HUES64 (cell line): ENCODE measurements at regions not wholly inside any gene's neighbourhood (a gene's known extent, or its start where the extent isn't known, plus 50 kb on each side); places are given as distances from the start of the nearest gene placed in this dataset.

Experiments used
- H3K27ac ChIP-seq: 2 replicates; pipeline ENCODE4 v1.7.0; 2013; ENCODE audit warnings: low read depth, low read length, inconsistent platforms
- H3K27me3 ChIP-seq: 2 replicates; pipeline ENCODE4 v1.6.1; 2013; ENCODE audit warnings: mild to moderate bottlenecking, low read length; ENCODE audit not compliant: insufficient read depth
- H3K36me3 ChIP-seq: 2 replicates; pipeline ENCODE4 v1.6.1; 2013; ENCODE audit warnings: mild to moderate bottlenecking, low read length; ENCODE audit not compliant: insufficient read depth
- H3K4me1 ChIP-seq: 2 replicates; pipeline ENCODE4 v1.6.1; 2013; ENCODE audit warnings: mild to moderate bottlenecking, low read length, moderate library complexity; ENCODE audit not compliant: insufficient read depth
- H3K4me3 ChIP-seq: 2 replicates; pipeline ENCODE4 v1.5.1; 2013; ENCODE audit warnings: mild to moderate bottlenecking, low read length, moderate library complexity
- H3K9ac ChIP-seq: 2 replicates; pipeline ENCODE4 v1.6.1; 2013; ENCODE audit warnings: mild to moderate bottlenecking, low read depth, low read length
- H3K9me3 ChIP-seq: 2 replicates; pipeline ENCODE4 v1.6.1; 2013; ENCODE audit warnings: low read depth, low read length; ENCODE audit not compliant: insufficient read depth
- WGBS: fragments of 150-250, 120-280 bp; methylation state at CpG from one replicate; pipeline ENCODE4 v1.1.7; 2013; ENCODE audit warnings: missing lambda C conversion rate; 5-methylcytosine and 5-hydroxymethylcytosine counted together

DNA sequence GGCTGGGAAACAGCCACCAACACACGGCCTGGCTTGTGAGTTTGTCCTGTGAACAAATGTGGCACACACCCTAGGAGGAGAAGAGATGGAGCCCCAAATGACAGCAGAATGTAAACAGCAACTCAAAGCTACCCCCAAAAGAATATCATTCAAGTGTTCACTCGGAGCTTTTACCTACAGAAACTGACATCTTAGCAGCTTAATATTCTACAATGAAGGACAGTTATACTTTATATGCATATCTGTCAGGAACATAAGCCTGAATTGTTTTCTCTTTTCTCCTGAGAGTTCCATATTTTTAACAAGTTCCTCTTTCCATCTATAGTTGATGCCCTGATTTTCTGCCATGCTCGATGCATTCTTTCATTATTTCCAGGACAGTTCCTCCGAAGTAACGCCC is 566.0 kb upstream of the MAP3K7 start:
- no peaks in the 10 kb centered on the region for H3K27me3 ChIP-seq
- H3K4me1 ChIP-seq = peaks cover 21% of the 10 kb centered on the region
- no peaks in the 10 kb centered on the region for H3K9me3 ChIP-seq
- no peaks in the 10 kb centered on the region for H3K36me3 ChIP-seq
- H3K4me3 ChIP-seq = no peak overlapping the region
- no peak overlapping the region for H3K9ac ChIP-seq
- H3K27ac ChIP-seq = no peak overlapping the region
- 97% methylated on average over 5 of the region's 5 CpGs for WGBS

DNA sequence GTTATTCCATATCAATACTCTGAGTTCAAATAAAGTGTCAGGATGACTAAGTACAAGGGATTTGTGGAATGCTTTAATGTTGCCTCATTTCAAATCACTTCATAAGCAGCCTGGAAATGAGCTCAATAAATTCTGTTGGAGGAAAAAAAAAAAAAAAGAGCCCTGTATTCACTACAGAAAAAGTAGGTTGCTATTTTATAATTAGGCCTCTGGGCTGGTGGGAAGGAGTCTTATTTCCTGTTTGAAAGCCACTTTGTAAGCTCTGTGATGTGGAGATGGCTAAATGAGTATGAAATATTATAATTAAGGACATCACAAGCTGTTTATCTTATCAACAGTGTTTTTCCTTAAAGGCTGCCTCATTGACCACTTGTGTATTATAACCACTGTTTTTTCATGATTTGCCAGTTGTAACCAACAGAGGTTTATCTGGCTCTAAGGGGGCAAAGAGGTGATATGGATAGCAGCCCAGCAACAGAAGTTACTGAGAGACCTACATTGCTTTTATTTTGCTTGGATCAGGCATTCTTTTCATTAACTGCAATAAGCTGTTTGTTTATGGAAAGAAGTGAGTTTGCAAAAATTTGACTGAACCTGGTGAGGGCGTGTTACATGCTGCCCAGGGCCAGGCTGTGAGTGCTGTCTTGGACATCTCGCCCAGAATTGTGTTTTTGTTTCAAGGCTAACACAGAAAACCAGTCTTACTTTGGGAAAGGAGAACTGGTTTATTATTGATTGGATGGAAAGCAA is 563.3 kb upstream of the MAP3K7 start:
- Histone ChIP-seq H3K9me3 (no peaks in the 10 kb centered on the region), H3K27me3 (no peaks in the 10 kb centered on the region), H3K4me1 (0 out of 2 replicates have a peak, but pooled peaks cover 3% of the 10 kb centered on the region), H3K36me3 (no peaks in the 10 kb centered on the region), H3K27ac (no peak overlapping the region), H3K9ac (no peak overlapping the region), H3K4me3 (no peak overlapping the region)
- 89% methylated on average over 2 of the region's 2 CpGs for WGBS

DNA sequence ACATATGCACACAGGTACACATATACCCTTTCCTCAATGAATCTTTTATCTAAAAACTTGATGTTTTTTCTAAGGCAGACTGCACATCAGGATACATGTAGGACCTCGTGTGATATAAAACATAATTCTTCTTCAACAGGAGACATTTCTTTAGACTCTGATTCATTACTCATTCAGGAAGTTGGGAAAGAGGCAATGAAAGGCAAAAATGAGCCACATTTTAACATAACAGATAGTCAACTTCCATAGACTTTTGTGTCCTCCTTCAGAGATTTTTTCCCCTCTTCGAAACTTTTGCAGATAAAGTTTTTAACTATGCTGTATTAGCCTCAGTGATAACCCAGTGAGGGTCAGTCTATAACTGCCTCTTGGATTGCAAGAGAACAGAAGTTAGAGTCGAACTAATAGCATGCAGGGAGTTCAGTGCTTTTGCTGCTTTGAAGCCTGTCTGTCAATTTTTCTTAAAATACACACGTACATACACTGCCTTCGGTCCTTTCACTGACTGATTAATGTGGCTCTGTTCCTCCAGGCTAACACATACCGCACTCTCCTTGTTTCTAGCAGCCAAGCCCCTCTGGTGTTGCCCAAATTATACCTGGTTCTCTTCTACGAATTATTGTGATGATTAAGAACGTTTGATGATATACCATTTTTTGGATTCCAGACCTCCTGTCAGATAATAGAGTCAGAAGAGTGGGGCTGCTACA is 562.5 kb upstream of the MAP3K7 start:
- H3K4me1 ChIP-seq = no peaks in the 10 kb centered on the region
- H3K9me3 ChIP-seq = no peaks in the 10 kb centered on the region
- WGBS = 85% methylated on average over 8 of the region's 8 CpGs
- no peak overlapping the region for H3K9ac ChIP-seq
- no peaks in the 10 kb centered on the region for H3K36me3 ChIP-seq
- H3K4me3 ChIP-seq = no peak overlapping the region
- no peak overlapping the region for H3K27ac ChIP-seq
- H3K27me3 ChIP-seq = no peaks in the 10 kb centered on the region

DNA sequence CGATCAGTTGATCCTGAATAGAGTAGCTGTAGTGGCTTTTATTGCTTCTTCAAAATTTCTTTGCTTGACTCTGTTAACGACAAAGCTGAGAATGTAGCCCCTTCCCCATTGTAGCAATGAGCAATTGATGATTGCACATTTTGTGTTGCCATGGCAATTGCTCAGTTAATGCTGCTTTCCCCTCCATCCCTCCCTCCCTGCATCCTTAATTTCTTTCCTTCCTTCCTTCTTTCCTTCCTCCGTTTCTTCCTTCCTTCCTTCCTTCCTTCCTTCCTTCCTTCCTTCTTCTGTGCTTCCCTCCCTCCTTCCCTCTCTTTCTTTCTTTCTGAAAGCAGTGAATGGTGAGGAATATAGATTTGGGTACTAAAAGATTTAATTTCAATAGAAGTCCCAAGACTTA is 557.3 kb upstream of the MAP3K7 start:
- Histone ChIP-seq H3K4me1 (no peaks in the 10 kb centered on the region), H3K9me3 (no peaks in the 10 kb centered on the region), H3K27ac (no peak overlapping the region), H3K27me3 (no peaks in the 10 kb centered on the region), H3K9ac (no peak overlapping the region), H3K4me3 (no peak overlapping the region), H3K36me3 (no peaks in the 10 kb centered on the region)
- 91% methylated on average over 3 of the region's 3 CpGs for WGBS

DNA sequence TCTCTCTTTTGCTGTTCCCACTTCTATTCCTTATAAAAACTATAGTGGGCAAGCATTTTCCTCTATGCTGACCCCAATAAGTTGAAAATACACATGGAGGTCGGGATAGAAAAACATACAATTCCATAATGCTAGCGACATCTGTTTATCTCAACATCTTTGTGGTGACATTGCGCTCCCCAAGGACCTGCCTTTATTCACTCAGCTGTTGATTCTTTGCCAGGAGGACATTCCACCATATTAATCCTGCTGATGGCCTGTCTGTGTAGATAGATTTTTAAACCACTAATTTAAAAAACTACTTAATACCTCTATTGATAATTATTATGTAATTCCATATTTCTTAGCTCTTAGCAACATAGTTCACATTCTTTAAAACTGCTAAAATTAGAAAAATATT is 555.3 kb upstream of the MAP3K7 start:
- Histone ChIP-seq H3K9ac (no peak overlapping the region), H3K27ac (no peak overlapping the region), H3K9me3 (no peaks in the 10 kb centered on the region), H3K4me3 (no peak overlapping the region), H3K27me3 (no peaks in the 10 kb centered on the region), H3K4me1 (no peaks in the 10 kb centered on the region), H3K36me3 (no peaks in the 10 kb centered on the region)
- WGBS = 91% methylated on average over 3 of the region's 3 CpGs

DNA sequence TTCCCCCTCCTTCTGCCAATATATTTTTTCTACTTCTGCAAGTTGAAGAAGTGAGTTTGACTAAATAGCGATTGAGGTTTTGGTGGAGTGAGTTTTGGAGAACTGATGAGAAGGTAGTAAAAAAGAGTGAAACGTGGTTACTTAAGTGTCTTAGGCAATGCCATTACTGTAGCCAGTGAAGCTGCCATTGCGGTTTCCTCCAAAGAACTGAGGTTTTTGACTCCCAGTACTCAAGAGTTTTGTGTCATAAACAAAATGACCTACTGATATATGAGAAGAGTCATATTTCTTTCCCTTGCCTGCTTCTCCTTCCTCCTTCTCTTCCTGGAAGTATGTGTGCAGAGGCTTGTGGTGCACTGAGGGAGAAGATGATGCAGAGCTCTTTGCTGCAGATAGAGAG is 554.5 kb upstream of the MAP3K7 start:
- Histone ChIP-seq H3K9ac (no peak overlapping the region), H3K27ac (no peak overlapping the region), H3K4me3 (no peak overlapping the region), H3K9me3 (no peaks in the 10 kb centered on the region), H3K27me3 (no peaks in the 10 kb centered on the region), H3K36me3 (no peaks in the 10 kb centered on the region), H3K4me1 (no peaks in the 10 kb centered on the region)
- WGBS = 92% methylated on average over 3 of the region's 3 CpGs

DNA sequence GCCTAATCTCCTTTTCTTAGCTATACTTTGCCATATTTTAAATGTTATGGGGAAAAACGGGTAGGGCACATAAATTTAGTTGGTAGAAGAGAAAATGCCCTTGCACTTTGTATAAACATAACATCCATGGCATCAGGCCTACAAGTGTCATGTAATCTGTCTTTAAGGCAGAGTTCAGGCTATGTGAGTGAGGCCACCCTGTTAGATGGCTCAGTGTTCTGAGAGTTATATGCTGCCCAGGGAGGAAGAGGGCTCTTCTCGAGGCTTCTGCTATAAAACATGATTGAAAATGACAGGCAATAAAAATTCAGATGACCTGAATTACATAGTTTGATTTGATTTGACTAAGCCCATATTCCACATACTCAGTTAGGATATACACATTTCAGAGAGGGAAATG is 553.6 kb upstream of the MAP3K7 start:
- Histone ChIP-seq H3K27ac (no peak overlapping the region), H3K27me3 (no peaks in the 10 kb centered on the region), H3K9me3 (no peaks in the 10 kb centered on the region), H3K36me3 (no peaks in the 10 kb centered on the region), H3K4me3 (no peak overlapping the region), H3K9ac (no peak overlapping the region), H3K4me1 (no peaks in the 10 kb centered on the region)
- WGBS = 90% methylated on average over 1 of the region's 2 CpGs

DNA sequence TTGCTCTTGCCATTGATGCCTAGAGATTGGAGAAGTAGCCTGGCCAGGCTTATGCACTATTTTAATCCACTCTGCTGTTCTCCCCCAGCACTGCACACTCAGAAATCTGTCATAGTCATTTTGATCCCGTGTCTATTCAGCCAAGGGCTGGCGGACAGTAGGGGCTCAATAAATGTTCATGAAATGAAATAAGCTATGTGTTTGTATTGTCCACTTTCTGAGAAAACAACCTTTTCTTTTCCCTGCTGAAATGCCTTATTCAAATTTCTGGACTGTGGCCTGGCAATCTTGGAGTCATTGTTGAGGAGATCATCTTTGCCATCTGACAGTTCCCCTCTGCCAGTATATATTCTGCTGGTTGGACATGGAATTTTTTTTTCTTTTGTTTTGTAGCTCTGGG is 550.4 kb upstream of the MAP3K7 start:
- Histone ChIP-seq H3K27me3 (no peaks in the 10 kb centered on the region), H3K4me1 (no peaks in the 10 kb centered on the region), H3K4me3 (no peak overlapping the region), H3K27ac (no peak overlapping the region), H3K36me3 (no peaks in the 10 kb centered on the region), H3K9me3 (no peaks in the 10 kb centered on the region), H3K9ac (no peak overlapping the region)
- WGBS = 96% methylated on average over 2 of the region's 2 CpGs

DNA sequence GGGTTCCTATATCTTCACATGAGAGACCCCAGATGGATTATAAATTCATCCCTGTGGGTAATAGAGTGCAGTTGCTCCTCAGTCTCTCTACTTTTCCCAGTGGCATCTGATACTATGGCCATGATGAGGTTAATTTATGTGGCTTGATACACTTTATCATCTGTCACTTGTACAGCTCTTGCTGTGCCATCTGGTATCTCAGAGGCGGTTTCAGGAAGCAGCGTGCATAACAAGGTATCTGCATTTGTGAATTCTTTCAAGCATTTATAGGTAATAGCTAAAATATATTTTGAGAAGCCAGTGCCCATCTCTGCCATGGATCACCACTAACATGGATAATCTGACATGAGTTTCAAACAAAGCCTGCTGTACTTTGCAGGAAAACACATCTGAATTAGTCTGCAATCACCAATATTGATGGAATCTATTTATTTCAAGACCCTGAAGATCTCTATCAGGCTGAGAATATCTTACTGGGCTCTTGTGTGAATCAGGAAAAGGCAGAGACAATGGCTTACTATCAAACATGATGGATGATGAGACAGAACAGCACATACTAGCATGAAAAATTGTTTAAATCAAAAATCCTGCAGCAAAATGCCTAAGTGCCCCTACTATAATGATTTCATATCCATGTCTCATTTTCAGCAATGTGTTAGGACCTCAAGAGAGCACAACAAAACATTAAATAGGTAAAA is 548.7 kb upstream of the MAP3K7 start:
- Histone ChIP-seq H3K4me3 (no peak overlapping the region), H3K4me1 (no peaks in the 10 kb centered on the region), H3K27ac (no peak overlapping the region), H3K9ac (no peak overlapping the region), H3K9me3 (no peaks in the 10 kb centered on the region), H3K27me3 (no peaks in the 10 kb centered on the region), H3K36me3 (no peaks in the 10 kb centered on the region)
- 93% methylated on average over 2 of the region's 2 CpGs for WGBS

DNA sequence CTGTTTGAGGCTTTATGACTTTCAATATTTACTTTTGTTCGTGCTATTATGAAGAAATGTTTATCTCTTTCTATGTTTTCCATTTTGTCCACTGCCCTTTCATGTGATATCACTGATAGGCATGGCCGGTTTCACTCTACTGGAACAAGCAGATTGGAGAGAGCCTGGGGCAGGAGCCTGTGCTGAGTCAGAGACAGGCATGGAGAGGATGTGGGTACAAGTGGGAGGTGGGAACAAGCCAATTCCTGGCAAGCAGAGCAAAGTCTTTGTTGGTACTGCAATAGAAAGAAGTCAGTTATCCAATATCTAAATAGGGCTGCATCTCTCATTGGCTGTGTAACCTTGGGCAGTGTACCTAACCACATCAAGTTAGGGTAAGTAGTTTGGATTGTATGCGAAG is 545.6 kb upstream of the MAP3K7 start:
- H3K27me3 ChIP-seq = no peaks in the 10 kb centered on the region

DNA sequence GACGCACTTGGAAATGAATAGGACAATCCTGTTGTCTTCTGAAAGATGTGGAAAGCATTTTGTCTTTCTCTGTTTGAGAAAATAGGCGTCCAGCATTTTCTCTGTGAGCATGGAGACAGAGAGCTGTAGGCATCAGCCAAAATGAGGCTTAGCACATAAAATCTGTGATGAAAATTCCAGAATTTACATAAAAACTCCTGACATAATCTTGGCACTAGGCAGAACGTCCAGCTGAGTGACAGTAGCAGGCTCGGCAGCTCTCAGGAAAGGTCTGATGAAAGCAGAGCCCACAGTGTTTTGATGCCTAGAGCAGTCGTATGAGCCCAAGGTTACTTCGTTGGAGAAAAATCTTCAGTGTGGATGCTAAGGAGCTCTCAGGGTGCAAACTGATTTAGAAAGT is 543.3 kb upstream of the MAP3K7 start:
- no peak overlapping the region for H3K27ac ChIP-seq
- no peaks in the 10 kb centered on the region for H3K27me3 ChIP-seq
- no peak overlapping the region for H3K9ac ChIP-seq
- no peaks in the 10 kb centered on the region for H3K36me3 ChIP-seq
- H3K4me3 ChIP-seq = no peak overlapping the region
- 90% methylated on average over 6 of the region's 6 CpGs for WGBS
- H3K4me1 ChIP-seq = no peaks in the 10 kb centered on the region
- H3K9me3 ChIP-seq = no peaks in the 10 kb centered on the region

More for the DNA sequence above, 545.6 kb upstream of the MAP3K7 start:
- no peaks in the 10 kb centered on the region for H3K9me3 ChIP-seq
- no peak overlapping the region for H3K27ac ChIP-seq
- no peaks in the 10 kb centered on the region for H3K4me1 ChIP-seq
- WGBS = 94% methylated on average over 3 of the region's 3 CpGs
- H3K4me3 ChIP-seq = no peak overlapping the region
- no peaks in the 10 kb centered on the region for H3K36me3 ChIP-seq
- H3K9ac ChIP-seq = no peak overlapping the region
